ENCODE measurements at regions not wholly inside any gene's neighbourhood (a gene's known extent, or its start where the extent isn't known, plus 50 kb on each side); places are given as distances from the start of the nearest gene placed in this dataset.

DNA sequence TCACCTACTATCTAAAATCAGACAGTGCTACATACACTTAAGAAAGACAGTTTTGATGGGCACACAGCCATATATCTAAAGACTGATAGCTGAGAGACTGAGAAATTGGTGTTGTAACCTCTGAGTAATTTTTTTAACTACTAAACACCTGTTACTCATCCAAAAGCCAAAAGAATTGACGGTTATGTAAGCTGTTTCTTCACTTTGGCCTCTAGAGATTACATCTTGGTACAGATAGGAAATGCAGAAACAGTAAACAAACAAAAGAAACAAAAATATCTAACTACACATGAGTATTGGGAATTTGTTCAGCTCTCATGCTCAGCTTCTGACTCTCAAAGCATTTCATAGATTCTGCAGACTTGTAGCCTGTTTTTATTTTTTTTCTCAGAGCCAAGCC, 152.1 kb upstream of the GAS1 start:
- TF ChIP-seq CTCF (IDR thresholded peaks at IDR 0.05) (no peak), POLR2A (IDR thresholded peaks at IDR 0.05) (no peak)

All from testis (tissue), 2 donors.